ENCODE measurements at regions not wholly inside any gene's neighbourhood (a gene's known extent, or its start where the extent isn't known, plus 50 kb on each side); places are given as distances from the start of the nearest gene placed in this dataset.

DNA sequence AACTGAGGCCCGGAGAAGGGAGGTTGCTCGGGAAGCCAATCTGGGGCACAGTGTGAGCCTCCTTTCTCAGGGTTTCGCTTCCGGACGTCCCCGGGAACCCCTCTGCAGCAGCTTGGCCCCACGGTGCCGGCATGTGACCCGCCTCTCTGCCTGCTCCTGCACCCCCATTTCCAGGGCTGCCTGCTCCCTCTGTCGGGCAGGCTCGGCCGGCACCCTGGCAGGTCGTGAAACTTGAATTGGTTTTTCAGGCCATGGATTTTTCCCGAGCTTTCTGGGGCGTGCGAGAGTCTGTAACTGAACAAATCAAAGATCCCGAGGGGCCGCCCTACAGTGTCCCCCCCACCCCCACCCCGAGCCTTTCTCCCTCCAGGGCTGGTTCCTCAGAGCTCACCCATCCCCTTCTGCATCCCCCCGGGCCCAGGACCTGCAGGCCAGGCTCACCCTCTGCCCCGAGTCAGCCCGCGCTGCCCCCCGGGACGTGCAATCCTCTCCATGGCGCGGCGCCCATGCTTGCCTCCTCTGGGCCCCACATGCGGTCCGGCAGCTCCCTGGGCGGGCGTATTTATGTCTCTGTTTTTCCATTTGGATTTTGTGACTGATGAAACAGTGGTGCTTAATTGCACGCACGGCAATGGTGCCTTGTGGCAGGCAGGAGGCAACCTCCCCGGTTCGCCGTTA, 58.1 kb downstream of the UNCX start:
- H3F3A ChIP-seq (replicated peaks; ENCODE audit: insufficient read depth): peaks cover 8% of the 10 kb centered on the region
- H3K27me3 ChIP-seq (ENCODE audit: insufficient read depth): peaks cover 92% of the 10 kb centered on the region
- H3K79me2 ChIP-seq (ENCODE audit: insufficient read depth): no peaks in the 10 kb centered on the region
- peak overlapping the region; percentile 47; the same call in 1 of the 2 replicates for H3K4me2 ChIP-seq
- H3K9me2 ChIP-seq: no peaks in the 10 kb centered on the region
- 0 out of 2 replicates have a peak, but pooled peaks cover 9% of the 10 kb centered on the region for H4K20me1 ChIP-seq (ENCODE audit: insufficient read depth)
- TF ChIP-seq SMC3 (IDR thresholded peaks at IDR 0.05; ENCODE audit: low read depth, low read length): no peak
- TF ChIP-seq YY1 (IDR thresholded peaks at IDR 0.05; ENCODE audit: low read depth): no peak
- TF ChIP-seq JUND (IDR thresholded peaks at IDR 0.05): no peak
- TF ChIP-seq IRF3 (IDR thresholded peaks at IDR 0.05; ENCODE audit: low read depth, low read length): no peak
- no peak for TF ChIP-seq RFX5 (IDR thresholded peaks at IDR 0.05; ENCODE audit: low read length)
- no peak for TF ChIP-seq RAD21 (IDR thresholded peaks at IDR 0.05; ENCODE audit: low read length)
- TF ChIP-seq FOXJ3 (CRISPR knock-in tag; IDR thresholded peaks at IDR 0.05): no peak
- TF ChIP-seq GATA2 (CRISPR knock-in tag; IDR thresholded peaks at IDR 0.05): no peak
- TF ChIP-seq FOXM1 (IDR thresholded peaks at IDR 0.05; ENCODE audit: low read depth): no peak
- no peak for TF ChIP-seq POLR2AphosphoS5 (IDR thresholded peaks at IDR 0.05; ENCODE audit: low read depth, low read length)
- TF ChIP-seq TCF12 (IDR thresholded peaks at IDR 0.05): no peak
- TF ChIP-seq, protein P1, sequence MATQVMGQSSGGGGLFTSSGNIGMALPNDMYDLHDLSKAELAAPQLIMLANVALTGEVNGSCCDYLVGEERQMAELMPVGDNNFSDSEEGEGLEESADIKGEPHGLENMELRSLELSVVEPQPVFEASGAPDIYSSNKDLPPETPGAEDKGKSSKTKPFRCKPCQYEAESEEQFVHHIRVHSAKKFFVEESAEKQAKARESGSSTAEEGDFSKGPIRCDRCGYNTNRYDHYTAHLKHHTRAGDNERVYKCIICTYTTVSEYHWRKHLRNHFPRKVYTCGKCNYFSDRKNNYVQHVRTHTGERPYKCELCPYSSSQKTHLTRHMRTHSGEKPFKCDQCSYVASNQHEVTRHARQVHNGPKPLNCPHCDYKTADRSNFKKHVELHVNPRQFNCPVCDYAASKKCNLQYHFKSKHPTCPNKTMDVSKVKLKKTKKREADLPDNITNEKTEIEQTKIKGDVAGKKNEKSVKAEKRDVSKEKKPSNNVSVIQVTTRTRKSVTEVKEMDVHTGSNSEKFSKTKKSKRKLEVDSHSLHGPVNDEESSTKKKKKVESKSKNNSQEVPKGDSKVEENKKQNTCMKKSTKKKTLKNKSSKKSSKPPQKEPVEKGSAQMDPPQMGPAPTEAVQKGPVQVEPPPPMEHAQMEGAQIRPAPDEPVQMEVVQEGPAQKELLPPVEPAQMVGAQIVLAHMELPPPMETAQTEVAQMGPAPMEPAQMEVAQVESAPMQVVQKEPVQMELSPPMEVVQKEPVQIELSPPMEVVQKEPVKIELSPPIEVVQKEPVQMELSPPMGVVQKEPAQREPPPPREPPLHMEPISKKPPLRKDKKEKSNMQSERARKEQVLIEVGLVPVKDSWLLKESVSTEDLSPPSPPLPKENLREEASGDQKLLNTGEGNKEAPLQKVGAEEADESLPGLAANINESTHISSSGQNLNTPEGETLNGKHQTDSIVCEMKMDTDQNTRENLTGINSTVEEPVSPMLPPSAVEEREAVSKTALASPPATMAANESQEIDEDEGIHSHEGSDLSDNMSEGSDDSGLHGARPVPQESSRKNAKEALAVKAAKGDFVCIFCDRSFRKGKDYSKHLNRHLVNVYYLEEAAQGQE (IDR thresholded peaks at IDR 0.05; ENCODE audit: low read depth, low read length): no peak
- no peak for TF ChIP-seq RXRA (IDR thresholded peaks at IDR 0.05; ENCODE audit: borderline replicate concordance, low read depth)
- TF ChIP-seq SIN3A (IDR thresholded peaks at IDR 0.05; ENCODE audit: borderline replicate concordance, low read depth, low read length): no peak
- no peak for TF ChIP-seq CTCF (IDR thresholded peaks at IDR 0.05)
- TF ChIP-seq EP300 (IDR thresholded peaks at IDR 0.05; ENCODE audit: borderline replicate concordance in 1 of 2, low read depth in 1 of 2, low read length in 1 of 2): no peak
- H3K9ac ChIP-seq: no peak overlapping the region
- ChIA-PET POLR2A (no interaction called here), CTCF (interaction anchor here (0.9 to 3.3 kb wide), 6 partner anchors 8 to 121 kb away, joined by 3 to 9 read pairs (median 4); no protein-coding TSS in a partner anchor)
- no peak overlapping the region for H3K27ac ChIP-seq (ENCODE audit: low read depth in 2 of 2, low read length in 1 of 2)
- H3K4me1 ChIP-seq (ENCODE audit: control insufficient read depth in 1 of 2, insufficient read depth in 2 of 2, low read depth in 1 of 2, low read length in 1 of 2): peaks cover 0 to 4% of the 10 kb centered on the region in 2 experiments; a peak in 2 of 4 replicates
- H2AFZ ChIP-seq (ENCODE audit: low read depth): no peak overlapping the region
- H3K4me3 ChIP-seq (ENCODE audit: low read depth in 2 of 2, low read length in 1 of 2): no peak overlapping the region
- H3K36me3 ChIP-seq (replicated peaks in 1 of 2; ENCODE audit: control insufficient read depth in 1 of 2, insufficient read depth in 2 of 2, low read length in 1 of 2): no peaks in the 10 kb centered on the region
- no peaks in the 10 kb centered on the region for H3K9me3 ChIP-seq
- DNase-seq: no peak
- WGBS (ENCODE audit: low lambda C conversion rate): 8% methylated on average over 28 of the region's 37 CpGs
